ENCODE measurements at regions not wholly inside any gene's neighbourhood (a gene's known extent, or its start where the extent isn't known, plus 50 kb on each side); places are given as distances from the start of the nearest gene placed in this dataset.

- TF ChIP-seq CTCF (IDR thresholded peaks at IDR 0.05) = no peak
- TF ChIP-seq POLR2A (IDR thresholded peaks at IDR 0.05) = no peak
These were observed 148.1 kb upstream of the LRIG3 start for GRCh38 chr12:59068436-59068835.

Measured in right lobe of liver (tissue), 4 donors.